D341Med (cell line): ENCODE measurements at regions not wholly inside any gene's neighbourhood (a gene's known extent, or its start where the extent isn't known, plus 50 kb on each side); places are given as distances from the start of the nearest gene placed in this dataset.

Experiments
- DNase-seq: peaks from one replicate; pipeline ENCODE4 v3.0.0; 2012; ENCODE audit warnings: low spot score

GRCh38 chr6:14786455-14786854 is 459.4 kb upstream of the JARID2 start:
- DNase-seq, result no peak

- no peak for DNase-seq
These were observed 458.6 kb upstream of the JARID2 start for GRCh38 chr6:14787250-14787649.

- no peak for DNase-seq
These were observed 458.2 kb upstream of the JARID2 start for GRCh38 chr6:14787677-14788076.

- no peak for DNase-seq
These were observed 455.9 kb upstream of the JARID2 start for GRCh38 chr6:14789996-14790395.

GRCh38 chr6:14790976-14791375 is 454.9 kb upstream of the JARID2 start:
- no peak for DNase-seq

- no peak for DNase-seq
These were observed 454.3 kb upstream of the JARID2 start for GRCh38 chr6:14791526-14791925.

GRCh38 chr6:14792118-14792955 is 453.5 kb upstream of the JARID2 start:
- DNase-seq, result no peak

- DNase-seq, result no peak
These were observed 450.4 kb upstream of the JARID2 start for GRCh38 chr6:14795451-14795850.

- no peak for DNase-seq
These were observed 448.7 kb upstream of the JARID2 start for GRCh38 chr6:14796974-14797762.

- peak; percentile 68 for DNase-seq
These were observed 447.8 kb upstream of the JARID2 start for GRCh38 chr6:14797875-14798593.

GRCh38 chr6:14798594-14798982 is 447.3 kb upstream of the JARID2 start:
- no peak for DNase-seq

- no peak for DNase-seq
These were observed 446.8 kb upstream of the JARID2 start for GRCh38 chr6:14798996-14799588.

- DNase-seq, result peak; percentile 66
These were observed 445.9 kb upstream of the JARID2 start for GRCh38 chr6:14799928-14800327.

GRCh38 chr6:14802514-14803160 is 443.2 kb upstream of the JARID2 start:
- no peak for DNase-seq

- no peak for DNase-seq
These were observed 441.7 kb upstream of the JARID2 start for GRCh38 chr6:14804001-14804784.

- DNase-seq, result no peak
These were observed 441.1 kb upstream of the JARID2 start for GRCh38 chr6:14804785-14805210.

GRCh38 chr6:14806101-14806500 is 439.8 kb upstream of the JARID2 start:
- DNase-seq, result no peak

GRCh38 chr6:14807130-14807529 is 438.7 kb upstream of the JARID2 start:
- no peak for DNase-seq

GRCh38 chr6:14807971-14808370 is 437.9 kb upstream of the JARID2 start:
- no peak for DNase-seq

GRCh38 chr6:14810021-14810420 is 435.8 kb upstream of the JARID2 start:
- peak; percentile 43 for DNase-seq
